NCI-H524 treated with DMSO at 0.1 percent for 48 hours (cell line): ENCODE measurements at regions not wholly inside any gene's neighbourhood (a gene's known extent, or its start where the extent isn't known, plus 50 kb on each side); places are given as distances from the start of the nearest gene placed in this dataset.

ENCODE experiments used
- DNase-seq: peaks from one replicate; lab custom pipeline; 2025; lab: John Stamatoyannopoulos, UW

- DNase-seq: no peak
Measured at GRCh38 chr2:64283641-64284361, 139.6 kb upstream of the PELI1 start.

- DNase-seq: no peak
Measured at GRCh38 chr2:64284751-64285150, 140.5 kb upstream of the PELI1 start.

DNA sequence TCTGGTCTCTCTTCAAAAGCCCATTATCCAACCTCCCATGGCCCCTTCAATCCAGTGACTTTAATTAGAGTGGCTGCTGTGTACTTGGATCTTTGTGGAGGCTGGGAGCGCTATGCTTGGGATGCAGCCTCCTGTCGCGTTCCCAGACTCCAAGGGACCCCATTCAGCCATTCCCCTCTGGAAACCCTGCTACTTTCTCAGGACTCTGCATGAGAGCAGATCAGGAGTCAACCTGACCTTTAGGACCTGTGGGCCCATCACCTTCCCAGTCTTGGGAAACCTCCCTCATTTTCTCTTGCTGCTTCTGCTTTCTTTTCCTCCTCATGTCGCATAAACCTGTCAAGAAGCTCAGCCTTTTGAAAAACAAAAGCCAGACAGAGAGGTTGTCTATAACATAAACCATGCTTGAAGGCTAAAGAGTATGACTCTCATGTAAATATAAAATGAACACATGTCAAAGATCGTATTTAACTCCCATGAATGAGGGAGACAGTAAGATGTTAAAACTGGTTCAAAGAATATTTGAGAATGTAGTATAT lies 143.1 kb upstream of the PELI1 start:
- DNase-seq: no peak

DNA sequence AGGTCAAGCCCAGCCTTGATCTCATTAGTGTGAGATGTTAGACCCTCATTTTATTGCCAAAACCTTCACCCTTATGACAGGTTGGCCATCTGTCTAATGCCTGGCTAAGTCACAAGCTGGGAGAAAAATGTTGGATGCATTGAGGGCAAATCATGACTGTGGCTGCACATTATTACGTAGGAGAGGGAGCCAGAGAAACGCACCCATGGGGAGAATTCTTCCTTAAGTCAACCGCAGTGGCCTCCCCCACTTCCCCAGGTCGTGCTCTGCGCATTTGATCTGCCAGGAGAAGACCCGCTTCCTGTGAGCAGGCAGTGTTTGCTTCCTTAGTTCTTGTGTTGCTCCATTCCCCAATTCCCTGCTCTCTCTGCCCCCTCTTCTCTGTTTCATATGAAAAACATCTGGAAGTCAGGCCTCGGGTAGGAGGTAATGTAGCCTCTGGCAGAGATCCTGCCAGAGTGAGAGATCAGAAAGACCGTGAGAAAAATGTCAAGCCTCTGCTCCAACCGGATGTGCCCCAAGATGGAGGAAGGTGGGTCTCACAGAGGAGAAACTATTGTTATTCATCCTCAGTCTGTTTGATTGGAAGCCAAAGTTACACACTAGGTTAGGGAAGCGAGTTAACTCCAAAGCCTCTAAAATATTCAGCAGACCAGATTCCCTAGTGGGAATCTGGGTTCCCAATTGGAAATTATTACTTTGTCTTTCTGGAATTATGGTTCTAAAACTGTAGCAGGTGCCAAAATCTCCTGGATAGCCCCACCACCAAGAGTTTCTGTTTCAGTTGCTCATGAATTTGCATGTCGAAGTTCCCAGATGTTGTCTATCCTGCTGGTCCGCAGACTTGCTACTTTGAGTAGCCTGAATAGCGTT lies 144.3 kb upstream of the PELI1 start:
- DNase-seq: peak; percentile 34

GRCh38 chr2:64289251-64289650 lies 145.0 kb upstream of the PELI1 start:
- no peak for DNase-seq

- DNase-seq: no peak
Measured at GRCh38 chr2:64289737-64290136, 145.5 kb upstream of the PELI1 start.

- DNase-seq: no peak
Measured at GRCh38 chr2:64291181-64291580, 147.0 kb upstream of the PELI1 start.

DNA sequence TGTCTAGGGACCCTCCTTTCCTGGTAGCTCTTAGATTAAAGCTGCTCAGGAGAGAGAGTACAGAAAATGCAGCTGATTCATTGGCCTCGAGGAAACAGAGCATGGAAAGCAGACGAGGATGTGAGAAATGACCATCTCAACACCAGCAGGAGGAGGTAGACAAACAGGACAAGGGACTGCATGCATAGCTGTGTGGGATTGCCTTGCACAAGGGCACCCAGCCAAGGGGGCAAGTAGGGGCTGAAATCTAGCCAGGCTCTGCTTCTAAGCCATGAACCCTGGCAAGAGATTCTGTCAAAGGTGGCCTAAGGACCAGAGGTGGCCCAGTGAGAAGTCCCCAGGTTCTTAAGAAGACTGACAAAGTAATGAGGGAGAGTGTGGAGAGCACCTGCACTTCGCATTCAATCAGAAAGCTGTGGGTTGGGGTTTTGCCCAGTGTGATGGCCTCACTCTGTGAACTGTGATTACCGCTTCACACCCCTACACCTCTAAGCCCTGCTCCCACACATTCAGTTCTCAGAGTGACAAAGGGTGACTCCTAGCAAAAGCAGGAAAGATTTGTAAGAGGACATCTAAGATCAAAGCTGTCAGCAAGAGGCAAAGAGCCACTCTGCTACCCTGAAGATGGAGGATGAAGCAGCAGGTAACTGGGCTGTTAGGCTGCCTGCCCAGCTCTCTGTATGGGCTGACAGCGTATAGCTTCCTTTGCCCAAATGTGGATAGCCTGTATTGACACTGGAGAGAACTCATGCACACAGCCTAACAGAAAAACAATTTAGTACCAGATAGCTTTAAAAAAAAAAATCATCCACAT lies 151.3 kb upstream of the PELI1 start:
- no peak for DNase-seq

DNA sequence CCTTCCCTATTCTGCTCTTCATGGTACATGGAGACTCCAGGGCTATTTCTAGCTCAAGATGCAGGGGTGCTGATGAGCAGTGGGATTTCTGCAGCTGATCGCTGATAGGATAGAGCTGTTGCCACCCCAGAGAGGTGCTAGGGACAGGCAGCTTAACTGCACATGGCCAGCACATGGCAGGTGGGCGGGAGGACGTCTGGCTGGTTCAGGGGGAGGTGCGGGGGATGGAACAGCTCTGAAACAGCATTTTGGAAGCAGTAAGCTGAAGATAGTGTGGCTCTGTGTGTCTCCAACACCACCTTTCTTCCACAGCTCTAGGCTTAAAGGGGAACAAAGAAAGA lies 151.9 kb upstream of the PELI1 start:
- DNase-seq: no peak

DNA sequence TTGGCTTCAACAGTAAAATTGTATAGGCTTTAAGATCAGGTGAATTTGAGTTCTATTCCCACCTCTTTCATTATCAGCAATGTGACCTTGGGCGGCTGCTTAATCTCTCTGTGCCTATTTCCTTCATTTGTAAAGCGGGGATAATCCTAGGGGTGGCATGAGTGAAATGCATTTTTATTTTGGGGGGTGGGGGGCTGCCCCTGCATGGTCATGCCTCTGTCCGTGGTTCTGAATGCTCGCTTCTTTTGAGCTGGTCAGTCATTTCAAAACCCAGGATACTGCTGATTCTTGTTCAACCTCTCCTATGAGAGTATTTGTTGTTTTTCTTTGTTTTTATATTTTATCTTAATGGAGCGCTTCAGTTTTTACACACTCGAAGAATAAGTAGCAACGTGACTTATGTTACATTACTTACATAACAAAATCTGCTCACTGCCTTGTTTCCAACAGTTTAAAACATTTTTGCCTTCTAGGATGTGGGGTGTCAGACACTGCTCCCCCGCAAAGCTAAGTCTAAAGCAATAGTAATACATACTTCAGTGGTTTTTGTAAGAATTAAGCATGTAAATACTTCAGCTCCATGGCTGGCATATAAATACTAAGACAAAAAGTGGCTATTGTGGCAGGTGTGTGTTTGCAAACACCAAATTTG lies 152.6 kb upstream of the PELI1 start:
- DNase-seq: no peak

DNA sequence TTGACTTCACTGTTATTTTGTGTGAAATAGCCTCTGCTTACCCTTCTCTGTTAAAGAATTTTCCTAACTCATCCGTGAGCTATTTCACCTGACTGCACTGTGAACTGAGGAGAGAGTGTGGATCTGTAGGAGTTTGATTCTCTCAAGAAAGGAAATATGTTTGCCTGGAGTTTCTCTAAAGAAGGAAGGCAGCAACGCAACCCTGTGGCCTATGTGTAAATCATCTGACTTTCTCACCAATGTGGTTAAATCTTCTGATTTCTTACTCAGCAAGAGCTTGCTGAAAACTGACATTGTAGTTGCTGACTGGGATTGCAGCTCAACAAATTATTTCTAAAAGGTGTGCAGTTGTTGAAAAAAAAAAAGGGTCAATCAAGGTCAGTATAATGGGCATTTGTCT lies 153.9 kb upstream of the PELI1 start:
- DNase-seq: no peak

DNA sequence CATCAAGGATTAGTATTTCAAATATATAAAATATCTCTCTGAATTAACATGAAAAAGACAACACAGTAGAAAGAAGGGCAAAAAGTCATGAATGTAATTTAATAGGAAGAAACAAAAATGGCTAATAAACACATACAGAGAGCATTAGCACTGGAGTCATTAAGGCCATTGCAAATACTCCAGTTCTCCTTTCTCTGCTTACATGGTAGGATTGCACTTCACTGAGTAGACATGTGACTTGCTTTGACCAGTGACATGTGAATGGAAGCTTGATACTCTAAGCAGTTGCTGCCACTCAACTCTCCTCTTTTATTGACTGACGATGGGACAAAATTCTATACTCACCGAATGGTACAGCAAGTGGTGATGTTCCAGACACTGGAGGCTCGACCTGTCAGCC lies 153.9 kb upstream of the LGALSL start:
- DNase-seq: no peak

GRCh38 chr2:64303250-64303649 lies 150.7 kb upstream of the LGALSL start:
- DNase-seq: no peak

DNA sequence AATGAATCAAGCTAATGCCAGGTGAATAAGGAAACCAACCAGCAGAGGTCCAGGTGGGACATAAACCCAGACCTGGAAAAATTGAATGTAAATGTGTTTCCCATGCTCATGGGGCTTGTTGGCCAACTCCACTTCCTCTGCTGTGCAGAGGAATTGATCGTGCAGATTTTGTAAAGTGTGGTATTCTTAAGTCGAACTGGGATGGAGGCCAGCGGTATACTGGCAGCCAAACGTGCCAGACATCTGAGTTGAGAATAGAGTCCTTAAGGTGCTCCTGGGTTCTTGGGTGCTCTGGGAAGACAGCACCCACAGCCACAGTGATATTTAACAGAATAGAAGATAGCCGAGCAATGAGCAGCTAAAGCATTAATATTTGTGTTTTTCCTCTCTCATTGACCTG lies 146.5 kb upstream of the LGALSL start:
- DNase-seq: no peak

GRCh38 chr2:64311191-64311910 lies 142.6 kb upstream of the LGALSL start:
- DNase-seq: no peak

DNA sequence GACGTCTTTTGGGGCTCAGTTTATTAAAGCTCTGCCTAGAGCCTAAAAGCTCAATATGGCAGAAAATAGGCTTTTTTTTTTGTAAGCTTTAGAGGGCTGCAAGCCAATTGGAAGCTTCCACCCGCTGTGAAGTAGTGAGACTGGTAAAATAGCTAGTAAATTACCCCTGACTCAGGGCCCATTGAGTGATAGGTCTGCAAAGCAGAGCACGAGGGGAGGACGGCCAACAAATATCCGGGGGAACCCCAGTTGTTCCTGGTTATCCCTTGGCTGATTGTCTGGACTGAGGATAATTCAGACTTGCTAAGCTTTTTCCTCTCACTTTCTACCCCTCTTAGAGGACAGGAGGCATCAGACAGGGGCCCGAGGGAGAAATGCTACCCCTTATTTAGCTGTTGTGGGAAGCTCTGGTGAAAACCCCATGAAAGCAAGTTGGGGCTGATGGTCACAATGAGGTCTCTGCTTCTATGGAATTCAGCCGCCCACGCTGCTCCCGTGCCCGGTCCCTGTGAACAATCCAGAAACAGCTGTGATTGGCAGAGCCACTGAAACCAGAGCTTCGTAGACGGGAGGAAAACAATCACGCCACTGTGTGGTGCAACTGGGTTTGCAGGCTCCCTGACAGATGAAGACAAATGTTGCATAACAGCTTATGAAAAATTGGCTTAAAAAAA lies 141.9 kb upstream of the LGALSL start:
- DNase-seq: peak; percentile 24

DNA sequence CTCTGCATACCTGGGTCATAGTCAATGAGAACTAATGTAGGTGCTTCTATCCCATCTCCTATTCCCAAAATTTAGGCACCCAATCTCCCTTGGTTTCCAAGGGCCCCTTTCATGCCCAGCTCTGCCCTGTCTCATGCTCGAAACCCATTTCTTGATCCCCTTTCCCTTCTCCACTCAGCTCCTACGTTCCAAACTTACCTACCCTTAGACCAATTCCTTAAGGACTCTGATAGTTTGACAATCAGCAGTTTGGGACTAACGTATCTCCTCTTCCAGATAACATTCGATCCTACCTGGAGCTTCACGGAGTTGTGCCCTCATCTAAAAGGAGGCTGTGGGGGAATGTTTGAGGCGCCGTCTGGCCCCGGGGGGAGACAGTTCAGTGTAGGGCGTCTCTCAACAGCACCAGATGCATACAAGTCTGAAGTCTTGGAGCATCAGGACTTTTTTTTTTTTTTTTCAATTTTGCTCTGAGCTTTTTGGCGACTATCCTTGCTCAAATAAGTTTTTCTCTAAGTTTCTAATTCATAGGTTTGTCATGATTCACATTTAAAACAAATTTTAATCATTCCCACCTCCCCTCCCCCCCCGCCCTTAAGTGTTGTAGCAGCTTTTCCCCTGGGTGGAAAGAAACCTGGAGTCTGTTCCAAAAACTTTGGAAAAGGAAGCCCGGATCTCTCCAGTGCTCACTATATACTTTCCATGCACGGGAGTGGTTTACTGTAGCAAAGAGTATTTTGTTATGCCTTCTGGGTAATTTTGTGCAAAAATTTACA lies 141.2 kb upstream of the LGALSL start:
- no peak for DNase-seq

DNA sequence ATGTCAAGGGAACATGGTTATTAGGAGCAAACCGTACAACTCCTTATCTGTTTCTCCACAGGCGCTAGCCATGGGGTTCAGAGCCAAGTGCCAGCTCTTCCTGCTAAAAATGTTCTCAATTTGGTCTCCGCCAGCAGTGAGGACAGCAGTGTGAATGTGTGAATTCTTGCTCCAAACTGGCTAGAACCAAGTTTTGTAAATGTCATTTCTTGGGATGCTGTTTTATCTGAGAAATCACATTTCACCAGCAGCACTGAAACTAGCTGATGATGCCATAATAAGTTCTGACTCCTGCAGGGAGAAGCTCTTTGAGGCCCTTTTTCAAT lies 140.6 kb upstream of the LGALSL start:
- DNase-seq: no peak

- DNase-seq: no peak
Measured at GRCh38 chr2:64315291-64315960, 138.5 kb upstream of the LGALSL start.
